ENCODE measurements at regions not wholly inside any gene's neighbourhood (a gene's known extent, or its start where the extent isn't known, plus 50 kb on each side); places are given as distances from the start of the nearest gene placed in this dataset.

DNA sequence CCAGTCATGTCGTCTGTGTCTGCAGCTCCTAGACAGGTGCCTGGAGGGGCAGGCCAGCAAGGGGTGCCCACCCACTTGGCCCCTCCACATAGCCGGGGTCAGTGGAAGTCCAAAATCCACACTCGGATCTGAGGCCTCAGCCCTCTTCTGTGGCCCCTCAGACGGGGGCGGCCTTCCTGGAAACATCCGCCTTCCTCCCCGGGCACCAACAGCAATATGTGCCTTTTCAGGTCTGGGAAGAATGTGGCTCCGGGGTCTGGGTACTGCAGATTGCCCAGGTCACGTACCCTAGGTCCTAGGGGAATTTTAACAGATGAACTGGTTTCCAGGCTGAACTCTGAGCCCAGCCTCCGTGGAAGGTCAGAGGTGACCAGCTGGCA, 208.6 kb downstream of the CTTN start:
- TF ChIP-seq, protein P1, sequence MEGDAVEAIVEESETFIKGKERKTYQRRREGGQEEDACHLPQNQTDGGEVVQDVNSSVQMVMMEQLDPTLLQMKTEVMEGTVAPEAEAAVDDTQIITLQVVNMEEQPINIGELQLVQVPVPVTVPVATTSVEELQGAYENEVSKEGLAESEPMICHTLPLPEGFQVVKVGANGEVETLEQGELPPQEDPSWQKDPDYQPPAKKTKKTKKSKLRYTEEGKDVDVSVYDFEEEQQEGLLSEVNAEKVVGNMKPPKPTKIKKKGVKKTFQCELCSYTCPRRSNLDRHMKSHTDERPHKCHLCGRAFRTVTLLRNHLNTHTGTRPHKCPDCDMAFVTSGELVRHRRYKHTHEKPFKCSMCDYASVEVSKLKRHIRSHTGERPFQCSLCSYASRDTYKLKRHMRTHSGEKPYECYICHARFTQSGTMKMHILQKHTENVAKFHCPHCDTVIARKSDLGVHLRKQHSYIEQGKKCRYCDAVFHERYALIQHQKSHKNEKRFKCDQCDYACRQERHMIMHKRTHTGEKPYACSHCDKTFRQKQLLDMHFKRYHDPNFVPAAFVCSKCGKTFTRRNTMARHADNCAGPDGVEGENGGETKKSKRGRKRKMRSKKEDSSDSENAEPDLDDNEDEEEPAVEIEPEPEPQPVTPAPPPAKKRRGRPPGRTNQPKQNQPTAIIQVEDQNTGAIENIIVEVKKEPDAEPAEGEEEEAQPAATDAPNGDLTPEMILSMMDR (IDR thresholded peaks at IDR 0.05), result no peak
- no peak for TF ChIP-seq POLR2A (IDR thresholded peaks at IDR 0.05)
